ENCODE measurements at regions not wholly inside any gene's neighbourhood (a gene's known extent, or its start where the extent isn't known, plus 50 kb on each side); places are given as distances from the start of the nearest gene placed in this dataset.

DNA sequence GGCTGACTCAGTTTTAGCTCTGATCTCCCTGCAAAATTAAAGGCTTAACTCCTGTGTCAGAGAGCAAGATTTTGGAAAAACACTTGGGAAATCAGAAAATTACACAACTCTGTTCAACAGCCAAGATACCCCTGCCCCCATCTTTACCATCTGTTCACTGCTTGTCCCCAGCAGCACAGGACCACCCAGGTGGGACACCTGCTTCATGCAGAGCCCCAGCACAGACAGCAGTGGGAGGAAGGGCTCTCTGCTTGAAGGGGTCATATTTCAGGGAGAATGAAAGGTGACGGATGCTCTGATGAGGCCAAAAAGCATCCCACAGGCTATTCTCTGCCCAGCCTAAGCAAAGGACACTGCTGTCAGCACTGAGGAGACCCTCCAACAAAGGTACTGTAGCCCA is 584.6 kb upstream of the KLHL29 start (continued):
- TF ChIP-seq, protein P1, sequence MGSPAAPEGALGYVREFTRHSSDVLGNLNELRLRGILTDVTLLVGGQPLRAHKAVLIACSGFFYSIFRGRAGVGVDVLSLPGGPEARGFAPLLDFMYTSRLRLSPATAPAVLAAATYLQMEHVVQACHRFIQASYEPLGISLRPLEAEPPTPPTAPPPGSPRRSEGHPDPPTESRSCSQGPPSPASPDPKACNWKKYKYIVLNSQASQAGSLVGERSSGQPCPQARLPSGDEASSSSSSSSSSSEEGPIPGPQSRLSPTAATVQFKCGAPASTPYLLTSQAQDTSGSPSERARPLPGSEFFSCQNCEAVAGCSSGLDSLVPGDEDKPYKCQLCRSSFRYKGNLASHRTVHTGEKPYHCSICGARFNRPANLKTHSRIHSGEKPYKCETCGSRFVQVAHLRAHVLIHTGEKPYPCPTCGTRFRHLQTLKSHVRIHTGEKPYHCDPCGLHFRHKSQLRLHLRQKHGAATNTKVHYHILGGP (tag by site-specific recombination; IDR thresholded peaks at IDR 0.05), result no peak
- TF ChIP-seq ZNF223 (tag by site-specific recombination; IDR thresholded peaks at IDR 0.05) (no peak), ZNF530 (tag by site-specific recombination; IDR thresholded peaks at IDR 0.05; ENCODE audit: low read depth) (no peak), ZNF211 (tag by site-specific recombination; IDR thresholded peaks at IDR 0.05; ENCODE audit: low read depth) (no peak), ZNF529 (tag by site-specific recombination; IDR thresholded peaks at IDR 0.05; ENCODE audit: insufficient replicate concordance) (no peak), ZNF146 (tag by site-specific recombination; IDR thresholded peaks at IDR 0.05) (no peak)
- TF ChIP-seq, protein P2, sequence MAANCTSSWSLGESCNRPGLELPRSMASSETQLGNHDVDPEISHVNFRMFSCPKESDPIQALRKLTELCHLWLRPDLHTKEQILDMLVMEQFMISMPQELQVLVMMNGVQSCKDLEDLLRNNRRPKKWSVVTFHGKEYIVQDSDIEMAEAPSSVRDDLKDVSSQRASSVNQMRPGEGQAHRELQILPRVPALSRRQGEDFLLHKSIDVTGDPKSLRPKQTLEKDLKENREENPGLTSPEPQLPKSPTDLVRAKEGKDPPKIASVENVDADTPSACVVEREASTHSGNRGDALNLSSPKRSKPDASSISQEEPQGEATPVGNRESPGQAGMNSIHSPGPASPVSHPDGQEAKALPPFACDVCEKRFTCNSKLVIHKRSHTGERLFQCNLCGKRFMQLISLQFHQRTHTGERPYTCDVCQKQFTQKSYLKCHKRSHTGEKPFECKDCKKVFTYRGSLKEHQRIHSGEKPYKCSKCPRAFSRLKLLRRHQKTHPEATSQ (tag by site-specific recombination; IDR thresholded peaks at IDR 0.05), result no peak
- TF ChIP-seq, protein P3, sequence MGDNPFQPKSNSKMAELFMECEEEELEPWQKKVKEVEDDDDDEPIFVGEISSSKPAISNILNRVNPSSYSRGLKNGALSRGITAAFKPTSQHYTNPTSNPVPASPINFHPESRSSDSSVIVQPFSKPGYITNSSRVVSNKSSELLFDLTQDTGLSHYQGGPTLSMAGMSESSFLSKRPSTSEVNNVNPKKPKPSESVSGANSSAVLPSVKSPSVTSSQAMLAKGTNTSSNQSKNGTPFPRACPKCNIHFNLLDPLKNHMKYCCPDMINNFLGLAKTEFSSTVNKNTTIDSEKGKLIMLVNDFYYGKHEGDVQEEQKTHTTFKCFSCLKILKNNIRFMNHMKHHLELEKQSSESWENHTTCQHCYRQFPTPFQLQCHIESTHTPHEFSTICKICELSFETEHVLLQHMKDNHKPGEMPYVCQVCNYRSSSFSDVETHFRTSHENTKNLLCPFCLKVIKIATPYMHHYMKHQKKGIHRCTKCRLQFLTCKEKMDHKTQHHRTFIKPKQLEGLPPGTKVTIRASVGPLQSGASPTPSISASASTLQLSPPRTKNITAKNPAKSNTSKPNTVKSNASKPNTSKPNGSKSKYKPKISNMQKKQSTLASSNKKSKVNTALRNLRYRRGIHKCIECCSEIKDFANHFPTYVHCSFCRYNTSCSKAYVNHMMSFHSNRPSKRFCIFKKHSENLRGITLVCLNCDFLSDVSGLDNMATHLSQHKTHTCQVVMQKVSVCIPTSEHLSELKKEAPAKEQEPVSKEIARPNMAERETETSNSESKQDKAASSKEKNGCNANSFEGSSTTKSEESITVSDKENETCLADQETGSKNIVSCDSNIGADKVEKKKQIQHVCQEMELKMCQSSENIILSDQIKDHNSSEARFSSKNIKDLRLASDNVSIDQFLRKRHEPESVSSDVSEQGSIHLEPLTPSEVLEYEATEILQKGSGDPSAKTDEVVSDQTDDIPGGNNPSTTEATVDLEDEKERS (tag by site-specific recombination; IDR thresholded peaks at IDR 0.05), result no peak

DNA sequence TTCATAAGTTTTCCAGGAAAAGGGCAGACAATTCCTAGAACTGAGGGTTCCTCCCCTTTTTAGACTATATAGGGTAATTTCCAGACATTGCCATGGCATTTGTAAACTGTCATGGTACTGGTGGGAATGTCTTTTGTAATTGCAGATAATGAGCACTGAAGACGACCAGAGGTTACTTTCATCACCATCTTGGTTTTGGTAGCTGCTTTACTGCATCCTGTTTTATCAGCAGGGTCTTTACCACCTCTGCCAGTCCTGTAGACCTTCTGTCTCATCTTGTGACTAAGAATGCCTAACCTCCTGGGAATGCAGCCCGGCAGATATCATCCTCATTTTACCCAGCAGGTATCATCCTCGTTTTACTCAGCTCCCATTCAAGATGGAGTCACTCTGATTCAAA is 583.9 kb upstream of the KLHL29 start:
- Histone ChIP-seq H3K4me3 (ENCODE audit: low read depth, low read length) (no peak overlapping the region), H3K36me3 (ENCODE audit: control insufficient read depth in 2 of 2, insufficient read depth in 1 of 2, low read length in 2 of 2) (no peaks in the 10 kb centered on the region), H3K9me3 (ENCODE audit: control insufficient read depth, insufficient read depth, low read depth, low read length) (no peaks in the 10 kb centered on the region), H3K4me1 (ENCODE audit: control insufficient read depth, insufficient read depth, low read length) (no peaks in the 10 kb centered on the region), H3K27ac (ENCODE audit: extremely low read depth, low read depth, low read length) (no peak overlapping the region)
- ChIA-PET CTCF (no interaction called here), POLR2A (no interaction called here)
- TF ChIP-seq GLI2 (tag by site-specific recombination; IDR thresholded peaks at IDR 0.05; ENCODE audit: borderline replicate concordance, low read depth), result no peak
- TF ChIP-seq ZNF2 (tag by site-specific recombination; IDR thresholded peaks at IDR 0.05), result no peak
- TF ChIP-seq ZNF341 (tag by site-specific recombination; IDR thresholded peaks at IDR 0.05; ENCODE audit: low read depth), result no peak
- TF ChIP-seq, protein P4, sequence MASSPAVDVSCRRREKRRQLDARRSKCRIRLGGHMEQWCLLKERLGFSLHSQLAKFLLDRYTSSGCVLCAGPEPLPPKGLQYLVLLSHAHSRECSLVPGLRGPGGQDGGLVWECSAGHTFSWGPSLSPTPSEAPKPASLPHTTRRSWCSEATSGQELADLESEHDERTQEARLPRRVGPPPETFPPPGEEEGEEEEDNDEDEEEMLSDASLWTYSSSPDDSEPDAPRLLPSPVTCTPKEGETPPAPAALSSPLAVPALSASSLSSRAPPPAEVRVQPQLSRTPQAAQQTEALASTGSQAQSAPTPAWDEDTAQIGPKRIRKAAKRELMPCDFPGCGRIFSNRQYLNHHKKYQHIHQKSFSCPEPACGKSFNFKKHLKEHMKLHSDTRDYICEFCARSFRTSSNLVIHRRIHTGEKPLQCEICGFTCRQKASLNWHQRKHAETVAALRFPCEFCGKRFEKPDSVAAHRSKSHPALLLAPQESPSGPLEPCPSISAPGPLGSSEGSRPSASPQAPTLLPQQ (tag by site-specific recombination; IDR thresholded peaks at IDR 0.05), result no peak
- TF ChIP-seq ZNF544 (tag by site-specific recombination; IDR thresholded peaks at IDR 0.05), result no peak
- TF ChIP-seq ZNF623 (tag by site-specific recombination; IDR thresholded peaks at IDR 0.05), result no peak
- TF ChIP-seq, protein P5, sequence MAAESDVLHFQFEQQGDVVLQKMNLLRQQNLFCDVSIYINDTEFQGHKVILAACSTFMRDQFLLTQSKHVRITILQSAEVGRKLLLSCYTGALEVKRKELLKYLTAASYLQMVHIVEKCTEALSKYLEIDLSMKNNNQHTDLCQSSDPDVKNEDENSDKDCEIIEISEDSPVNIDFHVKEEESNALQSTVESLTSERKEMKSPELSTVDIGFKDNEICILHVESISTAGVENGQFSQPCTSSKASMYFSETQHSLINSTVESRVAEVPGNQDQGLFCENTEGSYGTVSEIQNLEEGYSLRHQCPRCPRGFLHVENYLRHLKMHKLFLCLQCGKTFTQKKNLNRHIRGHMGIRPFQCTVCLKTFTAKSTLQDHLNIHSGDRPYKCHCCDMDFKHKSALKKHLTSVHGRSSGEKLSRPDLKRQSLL (tag by site-specific recombination; IDR thresholded peaks at IDR 0.05), result no peak
- TF ChIP-seq ZNF529 (tag by site-specific recombination; IDR thresholded peaks at IDR 0.05; ENCODE audit: insufficient replicate concordance), result no peak
- TF ChIP-seq SP2 (tag by site-specific recombination; IDR thresholded peaks at IDR 0.05), result no peak
- TF ChIP-seq ZNF677 (tag by site-specific recombination; IDR thresholded peaks at IDR 0.05), result no peak
- TF ChIP-seq PRDM1 (tag by site-specific recombination; IDR thresholded peaks at IDR 0.05), result no peak

All from HEK293 (cell line).